ENCODE measurements at regions not wholly inside any gene's neighbourhood (a gene's known extent, or its start where the extent isn't known, plus 50 kb on each side); places are given as distances from the start of the nearest gene placed in this dataset.

DNA sequence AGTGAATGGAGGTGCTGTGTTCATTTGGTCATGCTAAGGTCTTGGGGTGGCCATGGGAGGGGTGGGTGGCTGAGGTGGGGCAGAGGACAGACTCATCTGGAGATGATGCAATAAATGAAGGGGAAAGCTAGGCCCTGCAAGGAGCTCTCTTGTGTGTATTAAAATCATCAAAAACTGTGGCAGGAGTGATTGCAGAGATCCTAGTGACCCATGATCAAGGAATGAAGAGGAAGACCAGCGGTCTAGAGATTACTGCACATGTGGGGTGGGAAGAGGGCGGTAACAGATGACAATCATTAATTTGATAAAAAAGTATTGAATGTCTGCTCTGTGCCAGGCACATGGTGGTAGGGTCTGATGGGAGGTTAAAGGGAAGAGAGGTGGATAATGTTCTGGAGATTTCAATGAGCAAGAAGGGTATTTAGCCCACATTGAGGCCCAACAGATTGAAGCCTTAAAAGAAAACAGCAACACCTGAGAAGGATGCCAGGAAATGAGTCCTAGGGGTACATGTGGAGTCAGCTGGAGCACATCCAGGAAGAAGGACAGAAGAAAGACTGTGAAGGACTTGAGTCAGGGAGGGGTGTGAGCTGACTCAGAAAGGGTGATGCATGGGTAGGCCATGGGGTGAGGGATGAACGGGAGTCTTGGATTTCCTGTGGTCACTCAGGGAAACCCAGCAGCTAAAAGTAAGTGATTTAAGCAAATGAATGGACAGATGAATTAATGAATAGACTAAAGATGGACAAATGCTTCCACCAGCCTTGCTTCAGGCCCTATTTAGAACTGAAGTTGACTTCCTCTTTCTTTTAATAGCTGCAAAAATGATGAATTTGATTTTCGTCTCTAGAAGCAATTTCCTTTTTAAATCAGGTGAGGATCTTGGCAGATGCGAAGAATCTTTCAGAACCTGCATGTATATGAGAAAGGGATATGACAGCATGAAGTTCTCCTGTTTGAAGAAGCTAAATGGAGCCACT, 83.1 kb upstream of the IGFBP3 start:
- TF ChIP-seq SREBF2 (IDR thresholded peaks at IDR 0.05; ENCODE audit: low read length) = no peak
- no peak for TF ChIP-seq EZH2 (IDR thresholded peaks at IDR 0.05; ENCODE audit: borderline replicate concordance, control insufficient read depth, low read depth, low read length)
- TF ChIP-seq STAT3 (IDR thresholded peaks at IDR 0.05; ENCODE audit: low read depth, low read length) = no peak
- TF ChIP-seq HDAC2 (IDR thresholded peaks at IDR 0.05) = no peak
- TF ChIP-seq USF1 (IDR thresholded peaks at IDR 0.05; ENCODE audit: borderline replicate concordance, extremely low read length, insufficient read depth, low read depth, low read length) = no peak
- no peak; the same call in 1 of the 2 replicates for TF ChIP-seq IKZF1 (conservative IDR thresholded peaks at IDR 0.05)
- TF ChIP-seq CBFB (IDR thresholded peaks at IDR 0.05; ENCODE audit: low read depth) = no peak
- TF ChIP-seq POLR2AphosphoS5 (IDR thresholded peaks at IDR 0.05; ENCODE audit: low read length) = no peak
- TF ChIP-seq KAT2A (conservative IDR thresholded peaks at IDR 0.05; ENCODE audit: control insufficient read depth, low read depth, low read length) = no peak
